Neuronal stem cell (in vitro differentiated cells): ENCODE measurements at regions not wholly inside any gene's neighbourhood (a gene's known extent, or its start where the extent isn't known, plus 50 kb on each side); places are given as distances from the start of the nearest gene placed in this dataset.

Source experiments
- DNase-seq: peaks from one replicate; pipeline ENCODE4 v3.0.0-alpha.2; 2013; ENCODE audit warnings: low spot score
- H2AFZ ChIP-seq: one replicate; pipeline ENCODE4 v1.6.1; 2013; ENCODE audit warnings: mild to moderate bottlenecking, low read length, inconsistent platforms
- H2AK5ac ChIP-seq: 2 replicates; pipeline ENCODE4 v1.6.1; 2013; ENCODE audit warnings: low read depth, mild to moderate bottlenecking, inconsistent platforms, low read length, moderate library complexity, mixed read lengths
- H2BK120ac ChIP-seq: 2 replicates; pipeline ENCODE4 v1.6.1; 2013; ENCODE audit warnings: low read depth, mild to moderate bottlenecking, inconsistent platforms, low read length, moderate library complexity, mixed read lengths
- H2BK12ac ChIP-seq: one replicate; pipeline ENCODE4 v1.6.1; 2013; ENCODE audit warnings: low read length, inconsistent platforms
- H2BK15ac ChIP-seq: 2 replicates; pipeline ENCODE4 v1.6.1; 2013; ENCODE audit warnings: mild to moderate bottlenecking, low read length, inconsistent platforms, mixed read lengths
- H2BK5ac ChIP-seq: one replicate; pipeline ENCODE4 v1.6.1; 2013; ENCODE audit warnings: inconsistent platforms, mild to moderate bottlenecking, low read length, moderate library complexity
- H3K14ac ChIP-seq: one replicate; pipeline ENCODE4 v1.6.1; 2013; ENCODE audit warnings: low read length, inconsistent platforms
- H3K18ac ChIP-seq: 2 replicates; pipeline ENCODE4 v1.6.1; 2013; ENCODE audit warnings: low read length, inconsistent platforms
- H3K23ac ChIP-seq: 2 replicates; pipeline ENCODE4 v1.6.1; 2013; ENCODE audit warnings: low read depth, mild to moderate bottlenecking, mixed read lengths, low read length, inconsistent platforms; ENCODE audit not compliant: poor library complexity
- H3K27ac ChIP-seq: replicated peaks from 3 replicates; pipeline ENCODE4 v1.5.1; 2013; ENCODE audit warnings: low read length, inconsistent platforms
- H3K27me3 ChIP-seq, 3 experiments: 2 replicates each; pipeline ENCODE4 v1.6.1; 2013; ENCODE audit warnings: low read length in 3 of 3, mild to moderate bottlenecking in 2 of 3, inconsistent platforms in 1 of 3, low read depth in 1 of 3, mixed read lengths in 1 of 3, moderate library complexity in 1 of 3; ENCODE audit not compliant: control insufficient read depth in 3 of 3, insufficient read depth in 3 of 3
- H3K36me3 ChIP-seq, 2 donors: replicated peaks in 1 of 2; 2 replicates each; pipeline ENCODE4 v1.6.1; 2013; ENCODE audit warnings: low read length in 2 of 2; ENCODE audit not compliant: control insufficient read depth in 2 of 2, insufficient read depth in 2 of 2
- H3K4ac ChIP-seq: 2 replicates; pipeline ENCODE4 v1.6.1; 2013; ENCODE audit warnings: inconsistent platforms, mild to moderate bottlenecking, low read length, moderate library complexity
- H3K4me1 ChIP-seq, 2 donors: 1 replicate in 1 of 2; 2 replicates in 1 of 2; pipeline ENCODE4 v1.6.1; 2013; ENCODE audit warnings: low read length in 2 of 2, low read depth in 1 of 2; ENCODE audit not compliant: control insufficient read depth in 2 of 2, insufficient read depth in 1 of 2
- H3K4me2 ChIP-seq: one replicate; pipeline ENCODE4 v1.6.1; 2013; ENCODE audit warnings: mild to moderate bottlenecking, low read length, inconsistent platforms; ENCODE audit not compliant: insufficient read depth, poor library complexity, severe bottlenecking
- H3K4me3 ChIP-seq, 2 donors: 2 replicates each; pipeline ENCODE4 v1.5.1; 2013; ENCODE audit warnings: low read length in 2 of 2, mild to moderate bottlenecking in 2 of 2, inconsistent platforms in 1 of 2, moderate library complexity in 1 of 2
- H3K79me1 ChIP-seq: one replicate; pipeline ENCODE4 v1.6.1; 2013; ENCODE audit warnings: low read depth, mild to moderate bottlenecking, inconsistent platforms, low read length, moderate library complexity
- H3K9ac ChIP-seq: one replicate; pipeline ENCODE4 v1.6.1; 2013; ENCODE audit warnings: mild to moderate bottlenecking, low read depth, low read length, inconsistent platforms; ENCODE audit not compliant: poor library complexity
- H3K9me3 ChIP-seq, 2 donors: replicated peaks in 1 of 2; 2 replicates each; pipeline versions ENCODE3 to v1.6.1; 2013; ENCODE audit warnings: low read length in 2 of 2, mild to moderate bottlenecking in 2 of 2, inconsistent platforms in 1 of 2, low read depth in 1 of 2, mixed read lengths in 1 of 2, moderate library complexity in 1 of 2; ENCODE audit not compliant: control insufficient read depth in 2 of 2, insufficient read depth in 1 of 2
- H4K8ac ChIP-seq: one replicate; pipeline ENCODE4 v1.6.1; 2013; ENCODE audit warnings: low read depth, mild to moderate bottlenecking, inconsistent platforms, low read length, moderate library complexity
- H4K91ac ChIP-seq: one replicate; pipeline ENCODE4 v1.6.1; 2013; ENCODE audit warnings: low read length, low read depth, mild to moderate bottlenecking, inconsistent platforms; ENCODE audit not compliant: poor library complexity
- WGBS, 2 donors: extraction: QIAGEN DNeasy Blood & Tissue Kit; methylation state at CpG; one replicate each; pipeline ENCODE4 v1.1.7; 2013; ENCODE audit warnings: missing lambda C conversion rate in 2 of 2, mixed read lengths in 1 of 2; ENCODE audit not compliant: insufficient read length in 2 of 2, insufficient replicate concordance in 1 of 2; ENCODE audit errors: extremely low coverage in 2 of 2; 5-methylcytosine and 5-hydroxymethylcytosine counted together

GRCh38 chr21:24025101-24025500 lies 1582.2 kb downstream of the MRPL39 start:
- H2BK15ac ChIP-seq: no peak overlapping the region
- H3K27me3 ChIP-seq: no peaks in the 10 kb centered on the region
- no peaks in the 10 kb centered on the region for H3K36me3 ChIP-seq
- H2BK120ac ChIP-seq: no peak overlapping the region
- no peak overlapping the region for H3K4me2 ChIP-seq
- no peak for DNase-seq
- H3K4me3 ChIP-seq: no peak overlapping the region
- peaks cover 0 to under 1% of the 10 kb centered on the region in 2 donors for H3K9me3 ChIP-seq
- H3K4ac ChIP-seq: no peak overlapping the region
- H3K23ac ChIP-seq: no peak overlapping the region
- no peak overlapping the region for H2BK12ac ChIP-seq
- no peak overlapping the region for H3K18ac ChIP-seq
- H2BK5ac ChIP-seq: no peak overlapping the region
- H3K14ac ChIP-seq: no peak overlapping the region
- H4K8ac ChIP-seq: no peak overlapping the region
- no peaks in the 10 kb centered on the region for H3K79me1 ChIP-seq
- H2AK5ac ChIP-seq: no peak overlapping the region
- H3K9ac ChIP-seq: no peak overlapping the region
- H3K4me1 ChIP-seq: no peaks in the 10 kb centered on the region
- no peak overlapping the region for H3K27ac ChIP-seq
- H2AFZ ChIP-seq: no peak overlapping the region
- no CpG with 5 or more reads among the region's 3 CpGs for WGBS, 2 donors
- H4K91ac ChIP-seq: no peak overlapping the region

- Histone ChIP-seq H3K4me2 (no peak overlapping the region), H3K36me3 (no peaks in the 10 kb centered on the region), H3K27ac (no peak overlapping the region), H4K8ac (no peak overlapping the region), H3K9ac (no peak overlapping the region), H2BK5ac (no peak overlapping the region), H2AFZ (no peak overlapping the region), H2AK5ac (no peak overlapping the region), H3K79me1 (no peaks in the 10 kb centered on the region), H2BK15ac (no peak overlapping the region), H3K14ac (no peak overlapping the region), H2BK12ac (no peak overlapping the region), H3K4me1 (no peaks in the 10 kb centered on the region), H3K23ac (no peak overlapping the region), H3K9me3 (peaks cover 0 to 1% of the 10 kb centered on the region in 2 donors), H3K4me3 (no peak overlapping the region), H4K91ac (no peak overlapping the region), H3K27me3 (no peaks in the 10 kb centered on the region), H3K4ac (no peak overlapping the region), H3K18ac (no peak overlapping the region), H2BK120ac (no peak overlapping the region)
- no CpG with 5 or more reads among the region's 1 CpG for WGBS, 2 donors
- no peak for DNase-seq
These were observed 1583.3 kb downstream of the MRPL39 start for GRCh38 chr21:24023936-24024335.

GRCh38 chr21:24023402-24023801 lies 1583.9 kb downstream of the MRPL39 start:
- peaks cover 0 to 1% of the 10 kb centered on the region in 2 donors for H3K9me3 ChIP-seq
- no peak overlapping the region for H3K9ac ChIP-seq
- H3K23ac ChIP-seq: no peak overlapping the region
- no peak overlapping the region for H3K4me3 ChIP-seq
- no peak overlapping the region for H2BK12ac ChIP-seq
- H3K4me2 ChIP-seq: no peak overlapping the region
- H3K18ac ChIP-seq: no peak overlapping the region
- no peak overlapping the region for H3K14ac ChIP-seq
- H3K36me3 ChIP-seq: no peaks in the 10 kb centered on the region
- H4K8ac ChIP-seq: no peak overlapping the region
- H2BK120ac ChIP-seq: no peak overlapping the region
- H2BK5ac ChIP-seq: no peak overlapping the region
- no peak overlapping the region for H2AK5ac ChIP-seq
- no peaks in the 10 kb centered on the region for H3K4me1 ChIP-seq
- H2AFZ ChIP-seq: no peak overlapping the region
- no peak overlapping the region for H3K27ac ChIP-seq
- H3K4ac ChIP-seq: no peak overlapping the region
- no CpG with 5 or more reads among the region's 3 CpGs for WGBS, 2 donors
- no peaks in the 10 kb centered on the region for H3K27me3 ChIP-seq
- H3K79me1 ChIP-seq: no peaks in the 10 kb centered on the region
- DNase-seq: no peak
- H2BK15ac ChIP-seq: no peak overlapping the region
- no peak overlapping the region for H4K91ac ChIP-seq

DNA sequence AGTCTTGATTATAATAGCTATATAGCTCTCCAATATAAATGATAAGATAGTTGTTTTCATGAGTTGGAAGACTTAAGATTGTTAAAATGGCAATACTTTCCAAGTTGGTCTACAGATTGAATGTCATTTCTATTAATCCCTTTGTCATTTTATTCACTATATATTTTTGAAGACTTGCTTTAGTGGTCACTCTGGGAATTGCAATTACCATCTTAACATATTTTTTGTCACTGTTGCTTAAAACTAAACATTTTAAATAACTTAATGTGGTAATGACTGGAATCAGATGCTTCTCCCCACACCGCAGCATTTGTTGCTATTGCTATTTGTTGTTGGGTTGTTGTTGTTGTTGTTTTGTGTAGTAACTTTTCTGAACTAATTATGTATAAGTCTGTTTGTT lies 1592.9 kb downstream of the MRPL39 start:
- no peaks in the 10 kb centered on the region for H3K9me3 ChIP-seq
- H3K4me2 ChIP-seq: no peak overlapping the region
- H3K79me1 ChIP-seq: no peaks in the 10 kb centered on the region
- H3K4me1 ChIP-seq: no peaks in the 10 kb centered on the region
- DNase-seq: no peak
- H3K36me3 ChIP-seq: no peaks in the 10 kb centered on the region
- H2AFZ ChIP-seq: no peak overlapping the region
- no peak overlapping the region for H2BK120ac ChIP-seq
- H3K23ac ChIP-seq: no peak overlapping the region
- H4K91ac ChIP-seq: no peak overlapping the region
- no peak overlapping the region for H3K27ac ChIP-seq
- H3K14ac ChIP-seq: no peak overlapping the region
- no peak overlapping the region for H2BK15ac ChIP-seq
- no peak overlapping the region for H3K4ac ChIP-seq
- H2AK5ac ChIP-seq: no peak overlapping the region
- H4K8ac ChIP-seq: no peak overlapping the region
- no peaks in the 10 kb centered on the region for H3K27me3 ChIP-seq
- WGBS, 2 donors: no CpG with 5 or more reads among the region's 1 CpG
- H3K18ac ChIP-seq: no peak overlapping the region
- H2BK12ac ChIP-seq: no peak overlapping the region
- no peak overlapping the region for H3K4me3 ChIP-seq
- H3K9ac ChIP-seq: no peak overlapping the region
- no peak overlapping the region for H2BK5ac ChIP-seq
